CMK (cell line): ENCODE measurements at regions not wholly inside any gene's neighbourhood (a gene's known extent, or its start where the extent isn't known, plus 50 kb on each side); places are given as distances from the start of the nearest gene placed in this dataset.

Source experiments
- DNase-seq: peaks from one replicate; pipeline ENCODE4 v3.0.0-alpha.2; 2010; ENCODE audit warnings: low read depth

DNA sequence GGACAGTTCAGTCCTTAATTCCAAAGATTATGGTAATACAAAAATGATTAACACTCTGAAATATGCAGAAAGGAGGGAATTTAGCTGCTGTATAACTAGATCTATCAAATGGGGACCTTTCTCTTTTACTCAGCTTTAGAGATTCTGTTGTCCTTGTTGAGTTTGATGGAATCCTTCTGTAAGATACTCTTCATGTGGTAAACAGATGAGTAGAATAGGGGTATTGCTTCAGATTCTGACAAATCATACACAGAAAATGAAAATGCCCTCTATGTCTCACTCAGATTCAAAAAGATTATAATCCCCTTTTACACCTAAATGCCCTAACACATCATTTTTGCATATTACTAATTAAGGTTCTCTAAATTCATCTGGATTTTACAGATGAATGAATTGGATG lies 50.7 kb downstream of the ARHGAP35 start:
- no peak for DNase-seq

DNA sequence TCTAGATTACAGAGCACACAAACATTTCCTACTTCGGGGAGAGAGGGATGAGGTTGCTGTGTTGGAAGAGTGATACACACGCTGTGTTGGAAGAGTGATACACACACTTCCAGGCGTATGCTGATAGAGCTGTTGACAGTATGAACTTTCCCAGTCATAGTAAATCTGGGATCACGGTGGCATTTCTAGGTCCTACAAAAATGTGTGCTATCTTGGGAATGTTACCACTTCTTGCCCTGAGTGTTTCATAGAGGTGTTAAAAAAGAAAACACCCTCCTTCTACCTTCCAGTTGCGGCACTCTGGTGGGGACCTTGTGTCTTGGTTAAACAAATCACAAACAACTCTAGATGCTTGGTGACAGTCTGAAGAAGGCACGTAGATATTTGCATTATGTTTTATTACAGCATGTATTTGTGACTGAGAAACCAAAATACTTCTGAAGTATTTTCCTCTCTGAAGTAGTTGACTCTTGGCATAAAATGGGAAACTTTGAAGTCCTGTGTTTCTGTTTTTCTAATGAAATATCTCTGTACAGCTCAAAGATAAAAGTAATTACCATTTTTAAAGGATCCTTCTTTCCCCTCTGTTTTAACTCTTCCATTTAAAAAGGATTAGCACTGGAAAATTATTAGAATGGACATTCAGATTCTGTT lies 52.5 kb downstream of the ARHGAP35 start:
- no peak for DNase-seq

DNA sequence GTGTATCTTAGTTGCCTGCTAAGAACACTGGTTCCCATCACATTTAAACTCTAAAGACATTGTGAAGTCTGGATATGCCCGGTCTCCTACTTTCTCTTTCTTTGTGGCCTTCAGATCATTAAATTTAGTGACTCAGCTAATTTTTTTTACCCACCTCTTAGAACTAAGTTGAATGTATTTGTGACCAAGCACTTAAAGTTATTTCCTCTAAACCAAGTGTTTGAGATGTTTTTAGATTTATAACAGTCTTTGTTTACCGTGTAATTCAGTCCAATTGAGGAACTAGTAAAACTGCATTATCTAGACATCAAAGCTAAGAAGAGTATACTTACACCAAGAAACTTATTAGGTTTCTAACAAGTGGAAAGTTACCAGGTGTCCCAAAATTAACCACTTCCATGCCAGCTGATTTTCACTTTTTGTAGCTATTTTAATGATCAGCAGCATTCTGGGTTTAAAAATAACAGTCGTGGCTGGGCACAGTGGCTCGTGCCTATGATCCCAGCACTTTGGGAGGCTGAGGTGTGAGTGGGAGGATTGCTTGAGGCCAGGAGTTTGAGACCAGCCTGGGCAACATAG lies 53.1 kb downstream of the ARHGAP35 start:
- no peak for DNase-seq

DNA sequence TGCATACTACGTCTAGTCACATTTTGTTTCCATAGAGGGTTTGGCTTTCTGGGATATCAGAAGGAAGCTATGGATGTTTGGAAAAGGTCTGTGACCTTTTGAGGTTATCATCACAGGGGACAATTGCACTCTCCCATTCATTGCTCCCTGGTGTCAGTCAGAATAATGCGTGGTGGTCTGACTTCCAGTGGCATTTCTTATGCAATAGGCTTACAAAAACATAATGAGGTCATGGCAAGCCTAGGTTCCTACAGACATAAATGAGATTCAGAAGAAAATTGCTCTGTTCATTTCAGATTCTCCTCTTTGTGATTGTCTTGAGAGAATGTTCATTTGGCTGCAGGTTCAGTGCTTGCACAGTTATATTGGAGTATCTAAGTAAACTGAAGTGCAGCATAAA lies 54.6 kb downstream of the ARHGAP35 start:
- DNase-seq: no peak

DNA sequence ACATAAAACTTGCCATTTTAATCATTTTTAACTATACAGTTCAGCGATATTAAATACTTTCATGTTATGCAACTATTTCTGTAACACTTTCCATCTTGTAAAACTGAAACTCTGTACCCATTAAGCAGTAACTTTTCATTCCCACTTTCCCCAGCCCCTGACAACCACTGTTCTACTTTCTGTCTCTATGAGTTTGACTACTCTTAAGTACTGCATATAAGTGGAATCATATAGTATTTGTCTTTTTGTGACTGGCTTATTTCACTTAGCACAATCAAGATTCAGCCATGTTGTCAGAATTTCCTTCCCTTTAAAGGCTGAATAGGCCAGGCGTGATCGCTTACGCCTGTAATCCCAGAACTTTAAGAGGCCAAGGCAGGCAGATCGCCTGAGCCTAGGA lies 56.2 kb downstream of the ARHGAP35 start:
- DNase-seq: no peak

DNA sequence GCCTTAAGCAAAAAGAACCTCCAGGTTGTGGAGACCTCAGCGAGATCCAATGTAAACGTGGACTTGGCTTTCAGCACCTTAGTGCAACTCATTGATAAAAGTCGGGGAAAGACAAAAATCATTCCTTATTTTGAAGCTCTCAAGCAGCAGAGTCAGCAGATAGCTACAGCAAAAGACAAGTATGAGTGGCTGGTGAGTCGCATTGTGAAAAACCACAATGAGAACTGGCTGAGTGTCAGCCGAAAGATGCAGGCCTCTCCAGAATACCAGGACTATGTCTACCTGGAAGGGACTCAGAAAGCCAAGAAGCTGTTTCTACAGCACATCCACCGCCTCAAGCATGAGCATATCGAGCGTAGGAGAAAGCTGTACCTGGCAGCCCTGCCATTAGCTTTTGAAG lies 58.5 kb downstream of the ARHGAP35 start:
- no peak for DNase-seq

DNA sequence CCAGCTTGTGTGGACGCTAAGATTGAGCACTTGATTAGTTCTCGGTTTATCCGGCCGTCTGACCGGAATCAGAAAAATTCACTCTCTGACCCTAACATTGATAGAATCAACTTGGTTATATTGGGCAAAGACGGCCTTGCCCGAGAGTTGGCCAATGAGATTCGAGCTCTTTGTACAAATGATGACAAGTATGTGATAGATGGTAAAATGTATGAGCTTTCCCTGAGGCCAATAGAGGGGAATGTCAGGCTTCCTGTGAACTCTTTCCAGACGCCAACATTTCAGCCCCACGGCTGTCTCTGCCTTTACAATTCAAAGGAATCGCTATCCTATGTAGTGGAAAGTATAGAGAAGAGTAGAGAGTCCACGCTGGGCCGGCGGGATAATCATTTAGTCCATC lies 59.6 kb downstream of the ARHGAP35 start:
- DNase-seq: no peak

DNA sequence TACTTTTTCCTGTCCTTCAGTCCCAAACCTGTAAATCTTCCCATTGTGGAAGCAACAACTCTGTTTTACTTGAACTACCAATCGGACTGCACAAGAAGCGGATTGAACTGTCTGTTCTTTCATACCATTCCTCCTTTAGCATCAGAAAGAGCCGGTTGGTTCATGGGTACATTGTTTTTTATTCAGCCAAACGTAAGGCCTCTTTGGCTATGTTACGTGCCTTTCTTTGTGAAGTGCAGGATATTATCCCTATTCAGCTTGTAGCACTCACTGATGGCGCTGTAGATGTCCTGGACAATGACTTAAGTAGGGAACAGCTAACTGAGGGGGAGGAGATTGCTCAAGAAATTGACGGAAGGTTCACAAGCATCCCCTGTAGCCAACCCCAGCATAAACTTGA lies 60.3 kb downstream of the ARHGAP35 start:
- DNase-seq: no peak

DNA sequence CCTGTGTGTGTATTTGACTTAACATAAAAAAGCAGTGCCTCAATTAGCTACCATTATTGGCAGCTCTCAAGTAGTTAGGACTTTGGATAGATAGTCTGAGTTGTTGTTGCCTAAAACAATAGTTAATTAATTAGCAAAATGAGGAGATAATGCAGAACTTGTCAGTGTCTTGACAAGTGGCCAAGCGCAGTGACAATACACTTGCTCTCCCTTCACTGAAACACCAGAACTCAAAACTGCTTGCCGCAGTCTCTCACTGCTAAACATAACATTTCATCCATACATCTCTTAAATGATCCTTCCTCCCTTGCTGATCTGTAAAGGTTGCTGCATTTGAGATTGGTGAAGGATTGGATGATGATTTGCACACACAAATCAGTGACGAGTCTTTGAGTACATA lies 61.7 kb downstream of the ARHGAP35 start:
- DNase-seq: no peak

DNA sequence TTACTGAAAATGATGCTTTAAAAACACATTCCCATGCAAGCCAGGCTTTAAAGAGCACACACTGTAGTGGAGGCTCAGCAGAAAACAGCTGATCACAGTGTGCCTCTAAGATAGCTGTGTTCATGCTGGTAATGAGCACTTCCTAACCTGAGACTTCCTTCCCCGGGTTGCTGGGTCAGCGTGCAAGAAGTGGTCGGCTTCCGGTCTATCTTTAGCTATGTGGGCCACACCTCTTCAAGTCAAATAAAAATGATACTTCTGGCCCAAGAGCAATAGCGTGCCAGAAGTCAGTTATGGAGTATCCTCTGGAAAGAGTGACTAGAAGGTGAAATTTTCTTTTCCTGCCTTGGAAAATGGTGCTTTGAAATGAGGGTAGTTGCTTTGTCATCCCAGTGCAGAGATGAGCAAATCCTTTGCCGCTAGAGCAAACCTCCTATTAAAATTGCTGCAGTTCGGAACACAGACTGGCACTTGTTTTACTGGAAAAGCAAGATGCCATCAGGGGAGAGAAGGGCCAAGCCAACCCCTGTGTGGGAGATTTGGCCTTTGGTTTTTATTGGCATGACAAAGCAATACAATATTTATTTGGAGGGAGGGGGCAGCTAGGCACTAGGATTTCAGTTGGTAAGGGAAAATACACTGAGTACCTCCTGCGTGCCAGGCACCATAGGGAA lies 64.2 kb downstream of the ARHGAP35 start:
- peak; percentile 44 for DNase-seq

DNA sequence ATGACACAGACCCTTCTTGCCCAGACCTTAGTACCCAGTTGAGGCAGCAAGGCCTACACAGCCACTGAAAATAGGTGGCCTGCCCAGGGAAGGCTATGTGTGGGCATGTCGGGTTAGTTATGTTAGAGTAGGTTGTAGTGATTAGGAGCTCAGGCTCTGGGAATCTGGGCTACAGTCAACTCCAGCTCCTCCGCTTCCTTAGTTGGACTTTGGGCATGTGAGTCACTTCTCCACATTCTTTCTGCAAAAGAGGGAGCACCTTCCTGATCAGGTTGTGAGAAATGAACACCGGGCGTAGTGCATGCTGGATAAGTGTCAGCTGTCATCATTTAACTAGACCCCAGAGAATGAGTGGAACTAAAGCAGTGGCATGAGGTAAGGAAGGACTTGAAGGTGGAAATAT lies 64.8 kb downstream of the ARHGAP35 start:
- no peak for DNase-seq

DNA sequence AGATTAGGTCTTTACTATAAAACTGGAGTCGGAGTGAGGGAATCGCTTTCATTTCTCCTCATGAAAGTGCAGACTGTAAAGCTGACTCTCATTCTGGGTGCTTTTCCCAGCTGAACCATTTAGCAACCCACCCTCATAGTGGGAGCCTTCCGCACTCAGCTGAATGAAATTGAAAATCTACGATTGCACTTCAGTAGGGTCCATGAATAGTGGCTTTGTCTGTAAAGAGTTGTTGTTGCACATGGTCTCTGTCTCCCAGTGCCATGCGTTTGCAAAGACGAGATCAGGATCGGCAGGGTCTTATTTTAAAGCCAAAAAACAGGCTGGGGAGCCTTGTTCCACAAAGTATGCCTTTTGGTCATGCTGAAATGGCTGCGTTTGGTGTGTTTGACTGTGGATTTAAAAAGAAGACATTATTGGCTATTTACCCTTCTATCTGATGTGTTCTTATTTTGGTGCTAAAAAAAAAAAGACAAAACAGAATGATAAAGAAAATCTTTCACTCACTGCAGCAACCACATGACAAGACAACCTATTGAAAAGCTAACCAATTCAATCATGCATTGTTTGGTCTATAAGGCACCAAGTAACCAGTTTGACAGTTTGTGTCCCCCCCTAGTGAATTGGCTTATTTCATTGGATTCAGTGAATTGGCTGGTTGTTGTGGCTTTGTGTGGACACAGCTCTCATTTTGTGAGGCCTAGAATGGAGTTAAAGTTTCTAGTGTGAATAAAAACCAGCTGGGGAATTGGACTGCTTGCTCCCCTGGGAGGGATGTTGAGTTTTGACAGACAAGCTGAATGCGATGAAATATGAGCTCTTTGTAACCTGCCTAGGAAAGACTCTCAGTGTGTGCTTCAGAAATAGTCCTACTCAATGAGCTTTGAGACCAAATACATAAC lies 65.6 kb downstream of the ARHGAP35 start:
- no peak for DNase-seq

DNA sequence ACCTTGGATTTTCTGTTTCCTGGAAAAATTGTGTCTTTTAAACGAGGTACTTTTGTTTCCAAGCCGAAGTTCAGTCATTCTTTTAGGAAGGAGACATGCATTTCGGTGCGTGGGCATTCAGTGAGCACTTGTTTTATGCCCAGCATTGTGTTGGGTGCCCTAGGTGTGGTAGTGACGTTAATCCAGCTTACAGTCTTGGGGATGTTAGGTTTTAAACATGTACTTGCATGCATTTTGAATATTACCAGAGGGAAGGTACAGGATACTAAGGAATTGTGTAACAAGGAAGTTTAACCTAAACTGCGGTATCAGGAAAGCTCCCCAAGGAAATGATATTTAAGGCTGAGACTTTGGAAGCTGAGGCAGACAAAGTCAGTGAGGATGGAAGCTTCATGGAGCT lies 66.3 kb downstream of the ARHGAP35 start:
- no peak for DNase-seq

DNA sequence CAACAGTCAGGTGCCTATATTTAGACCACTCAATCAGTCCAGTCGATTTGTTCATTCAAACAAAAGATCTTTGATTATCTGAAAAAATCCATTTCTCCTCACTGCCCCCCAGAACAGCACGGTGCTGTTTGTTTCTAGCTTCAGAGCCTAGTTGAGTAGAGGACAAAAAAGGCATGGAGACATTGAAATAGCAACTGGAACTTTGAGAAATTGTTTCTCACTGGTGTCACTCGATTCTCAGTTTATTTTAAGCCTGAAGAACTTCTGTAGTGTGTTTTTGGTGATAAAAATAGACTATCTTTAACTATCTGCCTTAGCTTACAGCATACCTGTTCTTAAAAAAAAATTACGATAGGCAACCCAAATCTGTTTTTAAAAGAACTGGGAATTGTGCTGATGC lies 67.1 kb downstream of the ARHGAP35 start:
- no peak for DNase-seq

DNA sequence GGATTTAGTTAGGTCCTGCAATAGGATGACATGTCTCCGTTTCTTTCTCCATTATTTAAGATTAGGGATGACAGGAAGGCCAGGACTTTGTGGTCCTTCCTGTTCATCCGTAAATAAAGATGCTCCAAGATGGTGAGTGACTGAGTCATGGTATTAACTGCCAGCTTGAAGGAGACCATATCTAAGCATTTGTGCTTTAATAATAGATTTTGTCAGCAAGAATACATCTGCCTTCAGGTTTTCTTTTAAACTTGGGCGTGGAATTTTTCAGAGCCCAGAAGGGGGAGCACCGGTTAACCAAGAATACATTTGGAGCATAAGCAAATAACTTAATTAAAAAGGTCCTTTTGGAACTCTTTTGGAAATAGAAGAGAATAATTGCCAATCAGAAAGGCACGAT lies 68.2 kb downstream of the ARHGAP35 start:
- DNase-seq: no peak

DNA sequence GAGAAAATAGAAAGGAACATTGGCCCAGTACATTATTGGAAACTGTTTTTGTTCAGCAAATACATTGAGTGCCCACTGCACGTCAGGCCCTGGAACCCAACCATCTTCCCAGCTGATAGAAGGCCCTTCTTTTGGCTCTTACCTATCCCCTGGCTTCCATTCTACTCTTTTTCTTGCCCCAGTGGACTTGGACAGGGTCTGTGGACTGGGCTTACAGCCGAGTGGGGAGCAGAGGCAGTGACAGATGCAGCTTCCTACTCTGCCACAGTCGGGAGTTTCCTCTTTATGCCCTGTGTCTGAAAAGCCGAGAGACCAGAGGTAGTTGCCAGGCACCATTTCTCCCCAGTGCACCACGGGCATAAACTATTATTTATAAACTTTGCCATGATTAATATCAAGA lies 70.4 kb downstream of the ARHGAP35 start:
- no peak for DNase-seq

DNA sequence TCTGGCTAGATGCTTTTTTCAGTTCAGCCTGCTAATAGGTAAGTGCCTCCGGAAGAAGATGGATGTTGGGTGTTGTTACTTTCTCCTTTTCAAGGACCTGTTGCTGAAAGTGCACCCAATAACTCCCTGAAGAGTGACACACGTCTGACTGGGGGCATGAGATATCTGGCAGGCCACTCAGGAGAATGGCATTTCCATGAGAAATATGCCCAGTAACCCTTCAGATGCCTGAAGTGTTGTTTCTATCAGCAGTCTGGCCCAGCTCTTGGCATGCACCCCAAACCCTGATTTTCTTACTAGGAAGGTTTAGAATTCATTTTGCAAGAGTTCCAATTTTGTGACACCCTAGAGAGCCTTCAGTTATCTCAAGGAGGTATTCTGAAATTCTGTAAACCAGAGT lies 71.5 kb downstream of the ARHGAP35 start:
- no peak for DNase-seq

DNA sequence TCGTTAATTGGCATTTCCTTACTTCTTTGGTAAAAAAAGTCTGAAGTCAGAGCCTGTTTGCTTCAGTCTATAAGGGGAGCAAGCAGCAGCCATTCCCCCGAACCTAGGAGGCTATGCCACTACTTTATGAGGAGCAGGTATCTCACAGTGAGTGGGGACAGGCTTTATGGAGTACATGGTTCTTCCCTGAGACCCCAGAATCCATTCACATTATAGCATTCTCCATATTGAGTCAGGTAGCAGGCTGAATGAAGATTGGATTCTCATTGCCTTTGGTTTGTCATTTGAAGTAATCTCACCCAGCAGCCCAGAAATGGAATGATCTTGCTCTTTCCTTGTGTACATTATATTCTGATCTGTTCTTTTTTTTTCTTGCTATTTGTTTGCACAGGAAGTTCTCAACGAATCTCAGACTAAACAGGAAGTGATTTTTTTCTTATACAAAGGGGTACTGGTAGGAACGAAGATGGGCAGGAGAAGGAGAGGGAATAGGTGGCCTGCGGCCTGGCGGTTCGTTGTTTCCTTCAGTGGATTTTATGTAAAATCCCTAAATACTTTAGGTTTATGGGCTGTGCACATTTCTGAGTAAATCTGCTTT lies 74.4 kb downstream of the ARHGAP35 start:
- DNase-seq: no peak

DNA sequence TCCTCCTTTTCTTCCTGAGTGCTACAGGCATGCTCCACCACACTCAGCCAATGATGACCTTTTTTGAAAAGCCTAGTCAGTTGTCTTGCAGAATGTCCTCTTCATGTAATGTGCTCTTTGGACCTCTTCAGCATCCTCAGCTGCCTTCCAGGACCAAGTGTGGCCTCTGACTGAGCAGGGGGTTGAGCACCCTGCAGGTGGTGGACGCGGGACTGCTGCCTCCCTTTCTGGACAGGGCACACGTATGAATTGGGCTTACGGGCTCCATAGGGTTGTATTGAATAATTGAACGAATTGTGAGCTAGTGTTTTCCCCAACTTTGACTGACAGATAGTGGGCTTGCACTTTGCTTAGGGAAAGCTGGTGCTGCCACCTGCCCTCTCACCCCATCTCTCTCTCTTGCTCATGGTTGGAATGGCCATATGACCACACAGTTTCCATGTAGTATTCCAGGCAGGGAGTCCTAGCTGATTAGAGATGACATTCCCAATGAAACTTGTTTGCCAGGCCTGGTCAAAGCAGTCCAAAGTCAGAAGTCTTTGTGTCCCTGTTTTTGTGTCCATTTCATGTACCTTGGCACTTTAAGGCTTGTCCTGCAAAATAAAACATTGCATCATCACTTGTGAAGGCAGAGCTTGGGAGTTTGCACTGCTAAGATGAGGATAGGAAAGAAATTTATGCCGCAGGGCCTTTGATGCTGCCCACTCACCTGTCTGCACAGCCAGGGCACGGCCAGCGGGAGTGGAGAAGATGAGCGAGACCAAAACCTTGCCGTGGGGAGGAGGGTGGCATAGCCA lies 76.3 kb upstream of the NPAS1 start:
- no peak for DNase-seq

DNA sequence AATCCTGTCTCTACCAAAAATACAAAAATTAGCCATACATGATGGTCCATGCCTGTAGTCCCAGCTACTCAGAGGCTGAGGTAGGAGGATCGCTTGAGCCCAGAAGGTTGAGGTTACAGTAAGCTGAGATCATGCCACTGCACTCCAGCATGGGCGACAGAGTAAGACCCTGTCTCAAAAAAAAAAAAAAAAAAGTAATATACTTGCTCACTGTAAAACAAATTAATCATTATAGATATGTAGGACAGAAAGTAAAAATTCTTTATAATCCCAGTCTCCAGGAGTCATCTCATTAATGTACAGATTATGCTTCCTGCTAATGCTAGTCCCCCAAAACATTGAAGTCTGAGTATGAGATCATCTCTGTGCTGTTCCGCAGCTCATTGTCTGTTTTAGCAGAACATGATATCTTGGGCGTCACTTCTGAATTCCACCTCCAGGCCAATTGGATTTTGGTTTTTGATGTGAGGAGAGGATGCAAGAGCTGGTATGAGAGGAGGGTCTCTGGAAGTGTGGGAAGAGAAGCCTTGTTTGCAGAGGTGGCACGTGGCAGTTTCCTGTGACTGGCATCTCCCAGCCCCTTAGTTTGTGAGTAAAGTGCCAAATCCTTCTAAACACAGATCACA lies 75.4 kb upstream of the NPAS1 start:
- DNase-seq: no peak
